Umbilical cord (tissue), 1 donor: ENCODE measurements at regions not wholly inside any gene's neighbourhood (a gene's known extent, or its start where the extent isn't known, plus 50 kb on each side); places are given as distances from the start of the nearest gene placed in this dataset.

ENCODE experiments used
- DNase-seq: peaks from one replicate; pipeline ENCODE4 v3.0.0-alpha.2; 2015; ENCODE audit warnings: low spot score

- DNase-seq = no peak
These were observed 221.7 kb downstream of the BCOR start for GRCh38 chrX:39875834-39876628.

DNA sequence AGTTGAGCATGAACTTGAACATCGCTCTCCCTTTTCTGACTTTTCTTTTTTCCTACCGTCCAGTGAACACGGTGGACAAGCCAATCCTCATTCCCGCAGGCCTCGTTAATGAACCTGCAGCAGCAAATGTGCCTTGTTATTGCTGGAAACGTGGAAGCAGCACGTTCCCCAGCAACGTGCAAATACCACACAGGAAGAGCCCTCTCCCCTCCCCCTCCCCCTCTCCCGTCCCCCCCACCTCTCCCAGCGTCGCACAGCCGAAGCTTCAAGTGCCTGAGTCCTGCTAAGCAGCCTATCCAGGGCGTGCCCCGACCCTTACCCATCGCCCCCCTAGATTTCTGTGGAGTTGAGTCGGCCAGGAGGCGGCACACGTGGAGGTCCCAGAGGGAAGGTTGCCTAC lies 219.9 kb downstream of the BCOR start:
- no peak for DNase-seq

DNA sequence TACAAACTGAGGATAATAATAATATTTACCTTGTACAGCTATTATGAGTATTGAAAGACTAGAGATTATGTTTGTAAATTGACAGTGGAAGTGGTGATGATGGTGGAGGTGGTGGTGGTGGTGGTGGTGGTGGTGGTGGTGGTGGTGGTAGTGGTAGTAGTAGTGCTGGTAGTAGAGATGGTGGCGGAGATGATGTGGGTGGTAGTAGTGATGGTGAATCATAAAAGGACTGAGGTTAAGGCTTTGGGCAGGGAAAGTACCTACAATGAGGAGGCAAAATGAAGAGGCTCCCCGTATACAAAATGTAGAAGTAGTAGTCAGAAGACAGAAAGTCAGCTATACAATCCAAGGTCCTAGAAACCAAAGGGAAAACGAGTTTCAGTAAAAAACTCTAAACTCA lies 214.1 kb downstream of the BCOR start:
- no peak for DNase-seq

DNA sequence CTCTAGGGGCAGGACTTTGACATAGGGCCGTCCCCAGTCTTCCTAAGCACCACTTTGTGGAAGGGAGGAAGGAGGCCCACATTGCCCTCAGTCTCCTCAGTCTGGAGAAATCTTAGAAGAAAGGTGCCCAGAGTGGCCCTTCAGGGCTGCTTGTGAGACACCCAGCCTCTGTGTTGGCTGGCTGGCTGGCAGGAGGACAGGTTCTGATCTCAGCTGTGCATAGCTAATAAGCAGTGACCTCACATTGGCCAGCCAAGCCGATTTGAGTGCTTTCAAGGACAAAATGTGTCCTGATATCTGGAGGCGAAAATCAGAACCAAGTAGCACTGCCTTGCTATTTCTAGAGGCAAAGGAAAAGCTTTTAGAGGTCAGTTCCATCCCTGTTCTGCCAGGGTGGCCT lies 211.5 kb downstream of the BCOR start:
- no peak for DNase-seq

GRCh38 chrX:39888730-39889129 lies 209.0 kb downstream of the BCOR start:
- no peak for DNase-seq

DNA sequence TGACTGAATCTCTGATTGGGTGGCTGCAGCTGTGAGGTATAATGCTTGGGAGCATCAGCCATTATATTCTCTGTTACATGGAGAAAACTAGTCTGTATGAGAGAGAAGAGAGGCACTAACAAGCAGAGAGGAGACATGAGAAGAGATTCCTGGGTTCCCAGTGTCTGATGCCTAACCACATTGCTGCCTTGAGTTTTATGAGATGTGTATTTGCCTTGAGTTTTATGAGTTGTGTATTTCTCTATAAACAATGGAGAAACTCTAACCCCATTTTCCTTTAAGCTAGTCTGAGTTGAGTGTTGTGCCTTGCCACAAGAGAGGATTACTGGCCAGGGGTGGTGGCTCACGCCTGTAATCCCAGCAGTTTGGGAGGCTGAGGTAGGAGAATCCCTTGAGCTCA lies 208.1 kb downstream of the BCOR start:
- no peak for DNase-seq

DNA sequence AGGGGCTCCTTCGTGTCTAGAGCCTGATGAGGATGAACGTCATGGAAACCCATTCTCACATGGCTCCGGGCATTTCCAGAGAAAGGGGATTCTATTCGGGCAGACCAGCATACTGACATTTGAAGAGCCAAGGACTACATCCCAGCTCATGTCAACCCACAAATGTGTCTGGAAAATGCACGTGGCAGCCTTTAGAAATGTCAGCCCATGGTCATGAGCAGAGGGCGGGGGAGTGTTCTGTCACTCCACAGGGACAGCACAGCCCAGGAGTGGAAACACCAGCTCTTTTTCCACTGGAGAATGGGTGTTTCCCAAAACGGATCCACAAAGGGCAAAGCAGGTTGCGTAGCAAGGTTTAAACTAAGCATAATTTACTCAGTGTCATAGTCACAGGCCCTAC lies 207.0 kb downstream of the BCOR start:
- no peak for DNase-seq

DNA sequence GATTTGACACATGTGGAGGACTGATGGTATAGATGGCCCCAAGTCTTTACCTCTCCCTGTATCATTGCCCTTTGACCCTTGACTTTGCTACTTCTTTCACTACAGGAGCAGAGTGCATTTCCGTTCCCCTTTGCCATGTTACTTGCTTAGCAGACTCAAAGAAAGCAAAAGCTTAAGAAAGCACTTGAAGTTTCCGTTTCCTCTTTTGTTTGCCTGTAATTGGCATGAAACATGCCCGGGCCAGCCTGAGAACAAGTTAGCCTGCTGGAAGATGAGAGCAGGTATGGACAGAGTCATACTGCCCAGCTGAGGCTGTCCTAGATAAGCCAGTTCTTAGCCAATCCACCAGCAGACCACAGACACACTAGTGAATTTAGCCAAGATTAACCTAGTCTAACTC lies 206.0 kb downstream of the BCOR start:
- no peak for DNase-seq

- no peak for DNase-seq
These were observed 204.1 kb downstream of the BCOR start for GRCh38 chrX:39893417-39894338.

GRCh38 chrX:39894683-39895082 lies 203.1 kb downstream of the BCOR start:
- no peak for DNase-seq

GRCh38 chrX:39895218-39896110 lies 202.3 kb downstream of the BCOR start:
- DNase-seq = no peak

DNA sequence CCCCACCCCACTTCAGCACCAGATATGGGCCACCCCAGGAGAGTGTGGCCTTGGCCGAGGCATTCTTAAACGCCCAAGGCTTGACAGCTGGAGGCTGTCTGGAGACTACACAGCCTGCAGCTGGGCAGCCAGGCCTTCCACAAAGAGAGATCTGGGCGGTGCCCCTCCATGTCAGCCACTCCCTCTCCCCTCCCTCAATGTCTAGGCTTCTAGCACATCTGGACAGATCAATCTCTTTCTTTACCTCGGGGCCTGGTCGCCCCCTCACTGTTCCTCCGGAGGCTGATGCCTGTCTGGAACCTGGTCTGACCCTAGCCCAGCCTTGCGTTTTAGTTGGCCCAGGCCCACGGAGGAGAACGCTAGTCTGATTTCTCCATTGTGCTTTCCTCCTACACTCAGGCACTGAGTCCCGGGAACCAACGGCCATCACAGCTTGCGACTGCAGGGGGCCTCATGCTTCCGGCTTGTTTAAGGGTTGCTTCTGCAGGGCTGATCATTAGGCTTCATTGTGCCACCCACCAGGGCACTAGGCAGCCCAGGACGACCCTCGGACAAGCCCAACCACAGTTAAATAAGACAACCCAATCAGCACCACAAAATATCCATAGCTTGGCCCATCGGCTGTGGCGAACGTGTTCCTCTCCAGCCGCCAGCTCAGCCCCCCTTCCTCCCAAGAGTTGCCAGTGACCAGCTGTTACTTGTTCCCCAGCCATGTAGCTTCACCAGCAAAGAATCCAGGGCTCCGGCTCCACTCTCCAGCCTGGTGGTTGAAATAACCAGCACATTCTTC lies 200.6 kb downstream of the BCOR start:
- DNase-seq = peak; percentile 72

DNA sequence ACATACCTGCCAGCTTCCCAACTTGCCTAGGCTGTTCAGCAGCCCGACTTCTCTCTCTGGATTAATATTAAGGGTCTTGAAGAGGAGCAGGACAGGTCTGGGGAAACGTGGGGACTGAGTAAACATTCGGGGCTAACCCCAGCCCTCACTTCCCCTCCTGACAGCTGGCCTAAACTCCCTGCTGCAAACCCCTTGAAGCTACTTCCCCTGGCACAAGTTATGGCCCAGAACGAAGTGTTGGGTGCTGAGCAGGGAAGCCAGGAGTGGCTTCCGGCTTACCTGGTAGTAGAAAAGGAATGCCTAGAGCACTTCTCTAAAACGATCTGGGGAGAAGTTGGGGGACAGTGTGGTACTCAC lies 200.0 kb downstream of the BCOR start:
- DNase-seq = no peak

DNA sequence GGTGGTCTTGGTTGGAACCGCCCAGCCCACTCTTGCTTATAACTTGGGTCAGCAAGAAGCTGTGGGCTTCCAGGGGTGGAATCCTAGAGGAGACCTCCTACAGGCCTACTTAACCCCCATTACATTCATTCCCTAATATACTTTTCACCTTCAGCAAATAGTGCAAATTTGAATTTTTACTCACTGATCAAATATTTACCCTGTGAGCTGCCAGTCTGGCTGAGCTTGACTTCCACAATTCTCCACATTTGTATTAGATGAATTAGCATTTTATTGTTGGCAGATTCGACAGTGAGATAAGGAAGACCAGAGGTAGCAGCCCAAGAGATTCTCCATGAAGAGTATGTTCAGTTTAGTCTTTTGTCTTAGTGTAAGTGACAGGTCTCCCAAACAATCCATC lies 199.6 kb downstream of the BCOR start:
- DNase-seq = no peak

DNA sequence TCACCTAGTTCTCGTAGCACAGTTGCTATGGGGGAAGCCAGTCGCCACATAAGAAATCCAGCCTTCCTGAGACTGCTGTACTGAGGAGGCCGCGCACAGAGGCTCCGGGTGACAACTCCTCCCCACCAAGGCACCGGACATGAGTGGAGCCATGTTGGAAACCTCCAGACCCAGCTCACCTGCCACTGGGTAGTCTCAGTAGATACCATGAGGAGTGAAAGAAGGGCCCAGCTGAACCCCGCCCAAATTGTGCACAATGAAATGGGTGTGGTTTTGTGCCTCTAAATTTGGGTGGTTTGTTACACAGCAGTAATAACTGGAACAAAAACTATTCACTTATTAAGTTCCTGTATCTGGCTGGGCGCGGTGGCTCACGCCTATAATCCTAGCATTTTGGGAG lies 198.7 kb downstream of the BCOR start:
- DNase-seq = no peak

GRCh38 chrX:39899856-39900776 lies 197.6 kb downstream of the BCOR start:
- no peak for DNase-seq

GRCh38 chrX:39900777-39901170 lies 197.0 kb downstream of the BCOR start:
- peak; percentile 50 for DNase-seq

GRCh38 chrX:39903343-39903742 lies 194.4 kb downstream of the BCOR start:
- DNase-seq = no peak

DNA sequence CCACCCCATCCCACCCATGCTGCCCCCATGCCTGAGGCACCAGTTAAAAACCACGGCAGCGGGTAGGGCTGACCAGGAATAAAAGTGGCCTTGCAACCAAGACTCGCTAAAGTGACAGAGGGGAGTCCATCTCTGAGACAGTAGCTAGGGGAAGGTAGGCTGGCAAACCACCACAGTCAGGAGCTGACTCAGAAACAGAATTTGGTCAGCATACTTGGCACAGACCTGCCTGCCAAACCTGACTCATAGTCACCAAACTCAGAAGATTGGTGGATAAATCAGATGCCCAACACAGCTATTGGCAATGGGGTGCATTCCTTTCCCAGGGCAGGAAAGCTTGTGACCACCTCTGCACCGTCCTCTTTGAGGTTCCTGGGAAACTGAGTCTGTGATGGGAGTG lies 193.8 kb downstream of the BCOR start:
- no peak for DNase-seq
